Renal cortex interstitium (tissue), 11 donors: ENCODE measurements at regions not wholly inside any gene's neighbourhood (a gene's known extent, or its start where the extent isn't known, plus 50 kb on each side); places are given as distances from the start of the nearest gene placed in this dataset.

Experiments used
- DNase-seq, 11 donors: peaks; one replicate each; pipeline ENCODE4 v3.0.0-alpha.2; 2013; ENCODE audit warnings: low read depth in 9 of 11, low spot score in 4 of 11; ENCODE audit errors: extremely low read depth in 1 of 11

- peak in 7 of 11 donors; percentile 2 to 14 (median 8) for DNase-seq
Observed at GRCh38 chr3:67790043-67790442, 135.6 kb upstream of the SUCLG2 start.

- DNase-seq = no peak
Observed at GRCh38 chr3:67788396-67788795, 134.0 kb upstream of the SUCLG2 start.

DNA sequence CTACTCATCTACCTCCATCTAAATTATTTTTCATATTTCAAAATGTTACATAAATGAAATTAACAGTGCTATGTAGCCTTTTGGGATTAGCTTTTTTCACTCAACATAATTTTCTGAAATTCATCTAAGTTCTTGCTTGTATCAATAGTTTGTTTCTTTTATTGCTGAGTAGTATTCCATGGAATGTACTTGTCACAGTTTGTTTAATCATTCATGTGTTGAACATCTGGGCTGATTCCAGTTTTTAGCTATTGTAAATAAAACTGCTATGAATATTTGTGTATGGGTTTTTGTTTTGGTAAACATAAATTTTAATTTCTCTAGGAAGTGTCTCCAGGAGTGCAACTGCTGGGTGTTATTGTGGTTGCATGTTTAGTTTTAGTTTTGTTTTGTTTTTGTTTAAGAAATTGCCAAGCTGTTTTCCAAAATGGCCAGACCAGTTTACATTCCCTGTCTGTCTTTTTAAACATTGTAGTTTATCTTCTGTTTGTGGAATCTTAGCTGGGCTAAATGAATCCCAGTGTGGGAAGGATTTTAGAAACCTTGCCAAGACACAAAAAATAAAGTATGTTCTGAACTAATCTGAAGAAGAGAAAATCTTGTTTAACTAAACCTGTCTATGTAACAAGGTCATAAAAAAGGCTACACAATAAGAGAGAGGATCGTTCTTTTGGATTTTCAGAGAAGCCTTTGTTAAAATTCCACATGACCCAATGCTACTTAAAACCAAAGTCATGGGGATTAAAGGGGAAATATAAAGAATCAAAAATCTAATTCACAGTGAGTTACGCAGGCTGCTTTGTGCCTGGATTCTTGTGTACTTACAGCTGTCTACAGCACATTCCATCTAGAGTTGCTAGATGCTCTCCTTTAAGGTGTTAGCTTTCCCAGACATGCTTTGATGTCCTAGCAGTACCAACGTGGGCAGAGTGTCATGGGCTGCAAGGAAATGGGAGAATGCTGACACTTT lies 129.2 kb upstream of the SUCLG2 start:
- no peak for DNase-seq

GRCh38 chr3:67781871-67782270 lies 127.5 kb upstream of the SUCLG2 start:
- DNase-seq = no peak

DNA sequence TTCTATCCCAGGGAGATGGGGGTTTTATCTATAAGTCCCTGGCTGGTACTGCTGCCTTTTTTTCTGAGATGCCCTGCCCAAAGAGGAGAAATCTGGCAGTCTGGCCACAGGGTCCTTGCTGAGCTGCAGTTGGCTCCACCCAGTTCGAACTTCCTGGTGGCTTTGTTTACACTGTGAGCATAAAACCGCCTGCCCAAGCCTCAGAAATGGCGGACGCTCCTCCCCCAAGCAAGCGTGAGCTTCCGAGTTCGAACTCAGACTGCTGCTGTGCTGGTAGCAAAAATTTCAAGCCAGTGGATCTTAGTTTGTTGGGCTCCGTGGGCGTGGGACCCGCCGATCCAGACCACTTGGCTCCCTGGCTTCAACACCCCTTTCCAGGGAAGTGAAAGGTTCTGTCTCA lies 126.8 kb upstream of the SUCLG2 start:
- no peak for DNase-seq

- no peak for DNase-seq
Observed at GRCh38 chr3:67774676-67775075, 120.3 kb upstream of the SUCLG2 start.

- DNase-seq = no peak
Observed at GRCh38 chr3:67765575-67765974, 111.2 kb upstream of the SUCLG2 start.

- DNase-seq = no peak
Observed at GRCh38 chr3:67745296-67745695, 90.9 kb upstream of the SUCLG2 start.

GRCh38 chr3:67744699-67745098 lies 90.3 kb upstream of the SUCLG2 start:
- DNase-seq = no peak

GRCh38 chr3:67739851-67740250 lies 85.4 kb upstream of the SUCLG2 start:
- DNase-seq = no peak

DNA sequence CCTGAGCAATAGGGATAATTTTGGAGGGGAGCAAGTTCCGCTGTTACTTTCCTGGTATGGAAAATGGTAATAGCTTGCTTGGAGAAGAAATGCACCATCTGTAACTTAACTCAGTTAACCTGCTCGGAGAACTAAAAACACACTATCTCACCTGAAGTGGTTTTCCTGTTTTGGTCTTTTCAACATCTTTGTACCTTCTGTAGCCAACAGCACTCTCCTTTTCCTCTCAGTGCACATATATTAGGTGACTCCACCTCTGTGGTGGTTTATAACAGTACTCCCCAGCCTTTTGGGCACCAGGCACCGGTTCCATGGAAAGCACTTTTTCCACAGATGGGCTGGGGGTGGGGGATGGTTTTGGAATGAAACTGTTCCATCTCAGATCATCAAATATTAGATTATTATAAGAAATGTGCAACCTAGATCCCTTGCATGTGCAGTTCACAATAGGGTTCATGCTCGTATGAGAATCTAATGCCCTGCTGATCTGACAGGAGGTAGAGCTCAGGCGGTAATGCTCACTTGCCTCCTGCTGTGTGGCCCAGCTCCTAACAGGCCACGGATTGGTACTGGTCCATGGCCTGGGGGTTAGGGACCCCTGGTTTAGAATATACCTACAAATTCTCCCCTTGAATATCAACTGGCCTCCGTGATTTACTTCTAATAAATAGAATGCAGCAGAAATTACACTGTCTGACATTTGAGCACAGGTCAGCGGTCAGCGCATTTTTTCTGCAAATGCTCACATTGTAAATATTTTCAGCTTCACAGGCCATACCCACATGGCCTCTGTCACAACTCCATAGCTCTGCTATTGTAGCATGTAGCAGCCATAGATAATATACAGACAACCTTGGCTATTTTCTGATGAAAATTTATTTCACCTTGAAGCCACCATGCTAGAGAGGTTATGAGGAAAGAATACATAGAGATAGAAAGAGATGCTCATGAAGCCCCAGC lies 83.8 kb upstream of the SUCLG2 start:
- DNase-seq = no peak

DNA sequence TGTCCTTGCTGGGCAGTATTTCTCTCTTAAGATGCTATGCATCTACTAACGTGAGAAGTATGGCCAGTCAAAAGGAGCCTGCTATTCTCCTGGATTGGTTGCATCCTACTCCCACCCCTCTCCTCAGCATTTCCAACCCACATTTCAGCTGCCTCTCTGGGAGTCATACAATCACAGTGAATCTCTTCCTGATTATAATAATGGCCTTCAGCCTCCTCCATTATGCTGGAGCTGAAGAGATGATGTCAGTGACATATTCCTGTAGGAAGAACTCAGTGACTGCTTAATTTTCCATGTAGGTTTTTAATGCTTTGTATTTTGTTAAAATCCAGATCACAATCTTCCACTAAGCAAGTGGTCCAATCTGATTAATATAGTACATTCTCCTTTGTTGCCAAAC lies 82.7 kb upstream of the SUCLG2 start:
- DNase-seq = no peak

- no peak for DNase-seq
Observed at GRCh38 chr3:67733269-67733950, 79.0 kb upstream of the SUCLG2 start.

DNA sequence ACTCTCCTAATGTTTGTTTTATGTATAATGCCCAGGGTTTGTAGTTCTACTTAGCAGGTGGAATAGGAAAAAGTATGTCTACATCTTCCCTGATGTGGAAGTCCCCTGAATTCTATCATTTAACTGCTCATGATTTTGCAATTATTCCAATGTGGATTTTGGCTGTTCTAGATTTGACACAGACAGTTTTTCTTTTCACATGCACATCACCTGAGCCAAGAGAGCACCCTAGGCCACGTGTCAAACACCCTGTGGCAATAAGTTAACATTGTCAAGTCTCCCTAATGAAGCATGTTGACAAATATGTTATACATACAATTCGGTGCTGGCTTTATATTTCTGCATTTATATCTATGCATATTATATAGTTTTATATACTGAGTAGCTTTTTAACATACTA lies 70.0 kb upstream of the SUCLG2 start:
- no peak for DNase-seq

GRCh38 chr3:67723863-67724262 lies 69.5 kb upstream of the SUCLG2 start:
- no peak for DNase-seq

DNA sequence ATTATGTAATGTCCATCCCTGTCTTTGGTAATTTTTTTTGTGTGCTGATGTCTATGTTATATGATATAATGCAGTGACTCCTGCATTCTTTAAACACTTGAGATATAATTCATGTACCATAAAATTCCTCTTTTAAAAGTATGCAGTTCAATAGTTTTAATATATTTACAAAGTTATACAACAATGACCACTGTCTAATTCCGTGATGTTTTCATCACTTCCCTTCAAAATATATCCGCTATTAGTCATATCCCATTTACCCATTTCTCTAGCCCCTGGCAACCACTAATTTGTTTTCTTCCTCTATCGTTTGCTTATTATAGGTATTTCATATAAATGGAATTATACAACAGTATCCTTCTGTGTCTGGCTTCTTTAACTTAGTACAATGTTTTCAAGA lies 64.9 kb upstream of the SUCLG2 start:
- no peak for DNase-seq

GRCh38 chr3:67715971-67716370 lies 61.6 kb upstream of the SUCLG2 start:
- no peak for DNase-seq

DNA sequence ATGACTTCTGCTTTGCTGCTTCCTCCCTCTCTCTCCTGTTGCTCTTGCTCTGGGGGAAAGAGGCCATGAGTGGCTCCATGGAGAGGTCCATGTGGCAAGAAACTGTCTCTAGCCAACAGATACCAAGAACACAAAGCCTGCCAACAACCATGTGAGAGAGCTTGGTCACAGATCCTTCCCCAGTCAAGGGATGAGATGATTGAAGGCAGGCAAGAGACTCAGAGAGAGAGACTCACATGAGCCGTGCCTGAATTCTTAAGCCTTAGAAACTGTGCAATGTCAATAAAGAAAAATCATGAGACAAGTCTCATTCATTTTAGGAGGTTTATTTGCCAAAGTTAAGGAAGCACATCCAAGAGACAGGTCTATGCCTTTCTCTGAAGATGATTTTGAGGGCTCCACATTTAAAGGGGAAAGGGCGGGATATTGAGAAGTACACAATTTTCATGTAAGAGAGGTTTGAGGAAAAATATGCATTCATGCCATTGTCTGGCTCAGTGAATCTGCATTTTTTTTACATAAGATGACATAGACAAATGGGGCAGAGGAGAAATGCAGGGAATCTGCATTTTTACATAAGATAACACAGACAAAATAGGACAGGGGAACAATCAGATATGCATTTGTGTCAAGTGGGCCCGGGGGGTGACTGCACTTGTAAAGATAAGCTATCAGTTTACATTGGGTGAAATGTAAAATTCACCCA lies 59.5 kb upstream of the SUCLG2 start:
- no peak for DNase-seq

- DNase-seq = no peak
Observed at GRCh38 chr3:67712259-67712658, 57.8 kb upstream of the SUCLG2 start.
